GM12873 (cell line): ENCODE measurements at regions not wholly inside any gene's neighbourhood (a gene's known extent, or its start where the extent isn't known, plus 50 kb on each side); places are given as distances from the start of the nearest gene placed in this dataset.

Source experiments
- TF ChIP-seq, protein P1 (sequence below): IDR thresholded peaks from 2 replicates; pipeline ENCODE4 v1.5.1; 2012; ENCODE audit warnings: low read depth, mild to moderate bottlenecking, moderate library complexity, low read length, control low read depth; ENCODE audit not compliant: insufficient read depth; ENCODE audit errors: missing control alignments

DNA sequence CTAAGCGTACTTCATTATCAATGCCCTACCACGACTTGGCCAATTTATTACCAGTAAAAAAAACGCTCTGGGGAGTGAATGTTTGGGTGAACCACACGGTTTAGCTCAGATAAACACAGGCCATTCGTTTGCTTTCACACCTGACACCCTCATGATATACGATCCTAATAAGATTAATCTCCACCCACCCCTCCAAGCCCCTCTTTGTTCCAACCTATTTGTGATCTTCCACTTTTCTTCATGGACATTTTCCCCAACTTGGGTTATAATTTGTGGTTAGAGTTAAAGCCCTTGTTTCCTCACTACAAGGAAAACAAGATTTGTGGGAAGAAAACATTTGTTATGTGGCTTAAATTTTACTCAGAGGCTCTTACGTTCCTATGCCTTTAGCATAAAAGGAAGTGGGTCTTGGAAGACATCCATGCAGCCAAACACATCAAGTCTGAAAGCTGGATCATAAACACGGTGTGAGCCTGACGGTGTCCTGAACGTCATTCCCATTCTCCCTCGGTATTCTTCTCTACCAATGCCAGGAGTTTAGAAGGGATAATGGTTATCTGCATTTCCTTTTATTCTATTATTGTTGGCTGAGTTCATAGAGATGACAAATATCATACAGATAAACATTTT lies 518.9 kb downstream of the NR2F2 start:
- TF ChIP-seq, protein P1, sequence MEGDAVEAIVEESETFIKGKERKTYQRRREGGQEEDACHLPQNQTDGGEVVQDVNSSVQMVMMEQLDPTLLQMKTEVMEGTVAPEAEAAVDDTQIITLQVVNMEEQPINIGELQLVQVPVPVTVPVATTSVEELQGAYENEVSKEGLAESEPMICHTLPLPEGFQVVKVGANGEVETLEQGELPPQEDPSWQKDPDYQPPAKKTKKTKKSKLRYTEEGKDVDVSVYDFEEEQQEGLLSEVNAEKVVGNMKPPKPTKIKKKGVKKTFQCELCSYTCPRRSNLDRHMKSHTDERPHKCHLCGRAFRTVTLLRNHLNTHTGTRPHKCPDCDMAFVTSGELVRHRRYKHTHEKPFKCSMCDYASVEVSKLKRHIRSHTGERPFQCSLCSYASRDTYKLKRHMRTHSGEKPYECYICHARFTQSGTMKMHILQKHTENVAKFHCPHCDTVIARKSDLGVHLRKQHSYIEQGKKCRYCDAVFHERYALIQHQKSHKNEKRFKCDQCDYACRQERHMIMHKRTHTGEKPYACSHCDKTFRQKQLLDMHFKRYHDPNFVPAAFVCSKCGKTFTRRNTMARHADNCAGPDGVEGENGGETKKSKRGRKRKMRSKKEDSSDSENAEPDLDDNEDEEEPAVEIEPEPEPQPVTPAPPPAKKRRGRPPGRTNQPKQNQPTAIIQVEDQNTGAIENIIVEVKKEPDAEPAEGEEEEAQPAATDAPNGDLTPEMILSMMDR: no peak

DNA sequence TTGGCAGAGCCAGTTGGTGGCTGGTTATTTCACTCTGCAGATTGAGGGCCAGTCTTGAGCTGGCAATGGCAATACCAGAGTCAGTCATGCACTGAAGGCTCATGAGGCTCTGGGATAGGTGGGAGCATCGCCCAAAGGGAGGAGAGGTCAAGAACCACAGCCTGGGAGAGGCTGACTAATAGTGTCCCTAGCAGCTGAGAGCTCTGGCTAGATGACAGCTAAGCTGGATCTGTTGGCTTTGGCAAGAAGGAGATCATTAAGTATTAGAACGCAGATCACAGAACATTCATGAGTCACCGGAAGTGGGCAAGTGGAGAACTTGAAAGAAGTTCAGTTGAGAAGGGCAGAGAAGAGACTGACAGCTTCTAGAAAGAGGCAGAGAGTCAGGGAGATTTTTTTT lies 521.1 kb downstream of the NR2F2 start:
- TF ChIP-seq, protein P1: no peak

DNA sequence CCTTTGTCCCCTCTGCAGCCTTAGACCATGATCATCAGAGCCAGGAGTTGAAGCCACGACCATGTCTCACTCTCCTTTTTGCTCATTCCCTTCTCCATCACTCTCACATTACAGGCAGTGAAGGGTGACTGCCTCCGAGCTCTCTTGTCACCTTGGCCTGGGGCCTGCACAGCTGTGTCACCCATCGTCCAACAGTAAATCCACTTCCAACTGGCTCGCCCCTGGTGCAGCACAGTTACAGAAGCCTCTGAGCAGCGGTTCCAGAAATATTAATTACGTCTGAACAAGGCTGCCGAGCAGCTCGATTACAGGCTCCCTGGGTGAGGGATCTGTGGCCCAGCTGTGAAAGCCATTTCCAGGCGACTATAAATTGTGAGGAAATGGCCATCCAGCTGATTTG lies 528.2 kb downstream of the NR2F2 start:
- TF ChIP-seq, protein P1: no peak

DNA sequence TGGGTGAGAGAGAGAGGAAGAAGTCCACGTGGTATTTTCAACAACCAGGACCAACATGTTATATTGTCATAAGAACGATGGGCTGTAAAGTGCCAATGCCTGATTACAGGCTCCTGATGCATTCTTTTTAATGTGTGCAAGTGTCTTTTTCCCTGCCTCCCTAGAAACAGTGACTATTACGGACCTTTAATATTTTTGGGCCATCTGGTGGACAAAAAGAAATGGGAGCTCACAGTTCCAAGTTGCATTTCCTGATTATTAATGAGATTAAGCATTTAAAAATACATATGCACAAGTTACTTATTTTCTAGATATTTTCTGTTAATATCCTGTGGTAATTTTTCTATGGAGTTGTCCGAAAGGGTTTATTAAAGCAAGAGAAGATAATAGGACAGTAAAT lies 530.2 kb downstream of the NR2F2 start:
- TF ChIP-seq, protein P1: no peak

DNA sequence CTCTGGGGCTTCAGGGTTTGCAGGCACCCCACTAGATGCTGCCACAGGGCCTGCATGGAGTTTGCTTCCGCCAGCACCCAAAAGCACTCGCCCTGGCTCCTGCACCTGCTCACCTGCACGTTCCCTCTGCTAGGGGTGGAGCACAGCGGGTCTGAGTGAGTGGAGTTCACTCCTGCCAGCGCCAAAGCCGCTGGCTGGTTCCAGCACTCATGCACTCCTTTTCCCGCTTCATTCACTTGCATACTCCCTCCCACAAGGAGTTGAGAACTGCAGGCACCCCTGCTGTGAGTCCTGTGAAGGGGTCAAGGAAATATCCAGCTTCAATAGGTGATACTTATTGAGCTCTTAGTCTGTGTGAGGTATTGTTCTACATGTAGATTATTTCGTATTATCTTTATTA lies 537.5 kb downstream of the NR2F2 start:
- TF ChIP-seq, protein P1: no peak

DNA sequence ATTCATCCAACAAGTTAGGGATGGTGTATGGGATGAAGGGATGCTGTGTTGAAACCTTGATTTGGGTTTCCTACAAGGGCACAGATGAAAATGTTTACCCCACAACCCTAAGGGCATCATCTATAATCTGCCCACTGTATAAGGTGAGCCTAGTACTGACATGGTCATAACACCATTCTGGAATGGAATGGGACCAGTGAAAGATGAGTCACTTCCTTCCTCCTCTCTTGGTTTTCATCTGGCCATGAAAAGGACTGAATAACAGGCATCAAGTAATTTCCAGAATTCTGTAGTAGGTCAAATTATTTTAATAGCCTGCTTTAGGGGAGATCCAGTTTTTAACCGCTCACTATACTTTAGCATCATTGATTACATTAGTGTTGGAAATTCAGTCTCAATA lies 538.6 kb downstream of the NR2F2 start:
- TF ChIP-seq, protein P1: no peak

DNA sequence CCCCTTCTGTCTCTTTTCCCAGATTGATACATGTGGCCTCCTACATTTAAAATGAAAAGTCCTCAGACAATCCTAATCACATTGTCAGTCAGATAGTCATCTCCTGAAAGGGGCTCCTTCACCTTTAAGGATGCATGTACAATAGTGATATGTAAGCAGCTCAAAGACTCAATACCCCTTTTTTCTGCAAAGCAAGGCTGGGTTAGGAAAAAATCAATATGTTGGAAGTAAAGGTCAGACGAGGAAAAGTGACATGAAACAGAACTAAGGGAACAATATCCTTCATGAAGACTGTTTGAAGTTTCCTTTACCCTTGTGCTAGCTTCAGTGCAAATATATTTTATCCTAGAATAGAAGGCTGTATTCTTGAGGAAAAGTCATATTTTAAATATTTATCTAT lies 539.3 kb downstream of the NR2F2 start:
- TF ChIP-seq, protein P1: no peak
